ENCODE measurements at regions not wholly inside any gene's neighbourhood (a gene's known extent, or its start where the extent isn't known, plus 50 kb on each side); places are given as distances from the start of the nearest gene placed in this dataset.

DNA sequence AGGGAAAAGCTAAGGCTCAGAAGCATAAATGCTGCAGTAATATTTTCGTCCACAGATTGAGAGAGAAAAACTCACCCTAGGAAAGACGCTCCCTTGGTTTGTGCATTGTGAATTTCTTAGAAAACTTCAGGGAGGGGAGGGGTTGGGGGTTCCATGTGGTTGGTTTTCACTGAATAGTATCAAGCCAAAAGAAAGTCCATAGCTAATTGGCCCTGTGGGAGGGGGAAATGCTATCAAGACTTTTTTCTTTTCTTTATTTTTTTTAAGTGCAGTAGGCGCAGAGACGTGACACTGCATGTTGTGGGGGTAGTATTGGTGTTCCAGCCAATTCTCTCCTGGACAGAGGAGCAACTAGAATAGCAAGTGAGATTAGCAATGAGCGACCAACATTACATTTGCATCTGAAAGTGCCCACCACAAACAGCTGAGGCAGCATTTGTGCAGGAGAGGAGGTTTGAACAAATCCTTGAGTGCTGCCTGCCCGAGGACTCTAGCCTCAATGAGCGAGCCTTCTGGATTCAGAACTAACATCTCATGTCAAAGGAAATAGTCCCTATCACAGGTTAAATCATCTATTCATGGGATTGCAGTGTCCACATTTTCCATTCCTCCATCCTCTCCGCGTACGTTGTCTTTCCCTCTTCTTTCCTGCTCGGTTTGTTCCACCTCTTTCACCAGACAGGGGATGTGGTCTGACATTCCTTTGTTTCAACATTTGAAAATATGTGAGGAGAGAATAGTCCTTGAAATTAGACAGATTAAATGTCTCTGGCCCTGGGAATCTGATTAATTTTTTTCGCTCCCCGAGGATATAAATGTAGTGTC, 118.0 kb upstream of the MARK1 start:
- TF ChIP-seq RARB (CRISPR knock-in tag; IDR thresholded peaks at IDR 0.05) (no peak), OSR1 (CRISPR knock-in tag; IDR thresholded peaks at IDR 0.05) (no peak), SNAI2 (CRISPR knock-in tag; IDR thresholded peaks at IDR 0.05) (no peak), ZFP3 (CRISPR knock-in tag; IDR thresholded peaks at IDR 0.05) (no peak), ARNTL (CRISPR knock-in tag; IDR thresholded peaks at IDR 0.05; ENCODE audit: borderline replicate concordance, low read depth) (no peak), ESRRG (CRISPR knock-in tag; IDR thresholded peaks at IDR 0.05) (no peak), ZFP30 (CRISPR knock-in tag; IDR thresholded peaks at IDR 0.05) (no peak), BACH2 (CRISPR knock-in tag; IDR thresholded peaks at IDR 0.05; ENCODE audit: borderline replicate concordance) (no peak)
- TF ChIP-seq, protein P1, sequence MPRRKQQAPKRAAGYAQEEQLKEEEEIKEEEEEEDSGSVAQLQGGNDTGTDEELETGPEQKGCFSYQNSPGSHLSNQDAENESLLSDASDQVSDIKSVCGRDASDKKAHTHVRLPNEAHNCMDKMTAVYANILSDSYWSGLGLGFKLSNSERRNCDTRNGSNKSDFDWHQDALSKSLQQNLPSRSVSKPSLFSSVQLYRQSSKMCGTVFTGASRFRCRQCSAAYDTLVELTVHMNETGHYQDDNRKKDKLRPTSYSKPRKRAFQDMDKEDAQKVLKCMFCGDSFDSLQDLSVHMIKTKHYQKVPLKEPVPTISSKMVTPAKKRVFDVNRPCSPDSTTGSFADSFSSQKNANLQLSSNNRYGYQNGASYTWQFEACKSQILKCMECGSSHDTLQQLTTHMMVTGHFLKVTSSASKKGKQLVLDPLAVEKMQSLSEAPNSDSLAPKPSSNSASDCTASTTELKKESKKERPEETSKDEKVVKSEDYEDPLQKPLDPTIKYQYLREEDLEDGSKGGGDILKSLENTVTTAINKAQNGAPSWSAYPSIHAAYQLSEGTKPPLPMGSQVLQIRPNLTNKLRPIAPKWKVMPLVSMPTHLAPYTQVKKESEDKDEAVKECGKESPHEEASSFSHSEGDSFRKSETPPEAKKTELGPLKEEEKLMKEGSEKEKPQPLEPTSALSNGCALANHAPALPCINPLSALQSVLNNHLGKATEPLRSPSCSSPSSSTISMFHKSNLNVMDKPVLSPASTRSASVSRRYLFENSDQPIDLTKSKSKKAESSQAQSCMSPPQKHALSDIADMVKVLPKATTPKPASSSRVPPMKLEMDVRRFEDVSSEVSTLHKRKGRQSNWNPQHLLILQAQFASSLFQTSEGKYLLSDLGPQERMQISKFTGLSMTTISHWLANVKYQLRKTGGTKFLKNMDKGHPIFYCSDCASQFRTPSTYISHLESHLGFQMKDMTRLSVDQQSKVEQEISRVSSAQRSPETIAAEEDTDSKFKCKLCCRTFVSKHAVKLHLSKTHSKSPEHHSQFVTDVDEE (CRISPR knock-in tag; IDR thresholded peaks at IDR 0.05) = no peak
- TF ChIP-seq, protein P2, sequence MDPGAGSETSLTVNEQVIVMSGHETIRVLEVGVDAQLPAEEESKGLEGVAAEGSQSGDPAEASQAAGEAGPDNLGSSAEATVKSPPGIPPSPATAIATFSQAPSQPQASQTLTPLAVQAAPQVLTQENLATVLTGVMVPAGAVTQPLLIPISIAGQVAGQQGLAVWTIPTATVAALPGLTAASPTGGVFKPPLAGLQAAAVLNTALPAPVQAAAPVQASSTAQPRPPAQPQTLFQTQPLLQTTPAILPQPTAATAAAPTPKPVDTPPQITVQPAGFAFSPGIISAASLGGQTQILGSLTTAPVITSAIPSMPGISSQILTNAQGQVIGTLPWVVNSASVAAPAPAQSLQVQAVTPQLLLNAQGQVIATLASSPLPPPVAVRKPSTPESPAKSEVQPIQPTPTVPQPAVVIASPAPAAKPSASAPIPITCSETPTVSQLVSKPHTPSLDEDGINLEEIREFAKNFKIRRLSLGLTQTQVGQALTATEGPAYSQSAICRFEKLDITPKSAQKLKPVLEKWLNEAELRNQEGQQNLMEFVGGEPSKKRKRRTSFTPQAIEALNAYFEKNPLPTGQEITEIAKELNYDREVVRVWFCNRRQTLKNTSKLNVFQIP (CRISPR knock-in tag; IDR thresholded peaks at IDR 0.05; ENCODE audit: borderline replicate concordance, low read depth) = no peak
- TF ChIP-seq, protein P3, sequence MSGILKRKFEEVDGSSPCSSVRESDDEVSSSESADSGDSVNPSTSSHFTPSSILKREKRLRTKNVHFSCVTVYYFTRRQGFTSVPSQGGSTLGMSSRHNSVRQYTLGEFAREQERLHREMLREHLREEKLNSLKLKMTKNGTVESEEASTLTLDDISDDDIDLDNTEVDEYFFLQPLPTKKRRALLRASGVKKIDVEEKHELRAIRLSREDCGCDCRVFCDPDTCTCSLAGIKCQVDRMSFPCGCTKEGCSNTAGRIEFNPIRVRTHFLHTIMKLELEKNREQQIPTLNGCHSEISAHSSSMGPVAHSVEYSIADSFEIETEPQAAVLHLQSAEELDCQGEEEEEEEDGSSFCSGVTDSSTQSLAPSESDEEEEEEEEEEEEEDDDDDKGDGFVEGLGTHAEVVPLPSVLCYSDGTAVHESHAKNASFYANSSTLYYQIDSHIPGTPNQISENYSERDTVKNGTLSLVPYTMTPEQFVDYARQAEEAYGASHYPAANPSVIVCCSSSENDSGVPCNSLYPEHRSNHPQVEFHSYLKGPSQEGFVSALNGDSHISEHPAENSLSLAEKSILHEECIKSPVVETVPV (CRISPR knock-in tag; IDR thresholded peaks at IDR 0.05) = no peak
